ELF-1 (cell line): ENCODE measurements at regions not wholly inside any gene's neighbourhood (a gene's known extent, or its start where the extent isn't known, plus 50 kb on each side); places are given as distances from the start of the nearest gene placed in this dataset.
A peak's percentile ranks its signal among the peaks of the same experiment; 100 is the strongest.

Source experiments
- DNase-seq: peaks from one replicate; pipeline ENCODE4 v3.0.0-alpha.2; 2016; ENCODE audit warnings: low read depth, low spot score

GRCh38 chr15:35693886-35694285 lies 147.9 kb upstream of the DPH6 start:
- no peak for DNase-seq

DNA sequence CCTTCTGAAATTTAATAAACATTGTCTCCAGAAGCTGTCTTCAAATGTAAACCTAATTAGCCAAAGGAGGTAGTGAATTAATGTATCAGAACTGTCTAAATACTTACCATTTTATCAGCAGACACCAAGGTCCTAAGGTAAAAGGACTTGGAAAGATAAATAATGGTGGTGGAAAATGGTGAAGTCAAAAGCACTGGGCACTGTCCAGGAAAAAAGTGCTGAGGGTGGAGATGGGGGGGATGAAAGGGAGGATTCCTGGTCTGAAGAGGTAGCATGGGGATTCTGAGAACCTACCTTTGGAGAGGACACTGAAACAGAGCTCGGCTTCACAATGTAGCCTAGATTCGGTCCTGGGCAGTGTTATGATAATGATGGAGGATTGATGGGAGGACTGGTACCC lies 149.0 kb upstream of the DPH6 start:
- DNase-seq, result no peak

- DNase-seq, result peak; percentile 49
Observed at GRCh38 chr15:35696767-35697231, 150.8 kb upstream of the DPH6 start.

- peak; percentile 48 for DNase-seq
Observed at GRCh38 chr15:35697549-35698299, 151.8 kb upstream of the DPH6 start.

GRCh38 chr15:35698331-35698730 lies 152.4 kb upstream of the DPH6 start:
- no peak for DNase-seq

DNA sequence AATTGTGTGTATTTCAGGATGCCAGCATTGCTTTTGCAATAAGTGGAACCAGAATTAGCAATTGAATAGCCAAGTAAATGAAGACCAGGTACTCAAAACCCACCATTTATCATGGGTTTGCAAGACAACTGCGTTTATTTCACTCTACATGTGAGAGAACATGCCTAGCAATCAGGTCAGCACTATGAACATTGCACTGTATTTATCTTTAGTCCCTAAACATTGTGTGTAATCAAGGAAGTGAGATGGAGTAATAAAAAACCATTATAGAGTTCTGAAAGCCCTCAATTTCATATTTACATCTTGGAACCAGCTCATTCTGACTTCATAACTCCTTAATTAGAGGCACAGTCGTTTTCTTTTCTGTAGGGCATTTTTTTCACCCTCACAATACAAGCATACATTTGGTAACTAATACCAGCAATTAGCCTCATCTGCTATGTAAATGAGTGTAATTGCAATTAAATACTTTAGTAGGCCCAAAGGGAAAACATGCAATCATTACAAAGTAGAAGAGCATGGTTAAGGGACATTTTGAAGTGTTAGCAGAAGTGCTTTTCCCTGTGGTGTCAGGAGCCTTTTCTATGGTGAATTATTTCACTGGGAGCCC lies 153.1 kb upstream of the DPH6 start:
- no peak for DNase-seq

- peak; percentile 52 for DNase-seq
Observed at GRCh38 chr15:35700091-35700593, 154.2 kb upstream of the DPH6 start.

DNA sequence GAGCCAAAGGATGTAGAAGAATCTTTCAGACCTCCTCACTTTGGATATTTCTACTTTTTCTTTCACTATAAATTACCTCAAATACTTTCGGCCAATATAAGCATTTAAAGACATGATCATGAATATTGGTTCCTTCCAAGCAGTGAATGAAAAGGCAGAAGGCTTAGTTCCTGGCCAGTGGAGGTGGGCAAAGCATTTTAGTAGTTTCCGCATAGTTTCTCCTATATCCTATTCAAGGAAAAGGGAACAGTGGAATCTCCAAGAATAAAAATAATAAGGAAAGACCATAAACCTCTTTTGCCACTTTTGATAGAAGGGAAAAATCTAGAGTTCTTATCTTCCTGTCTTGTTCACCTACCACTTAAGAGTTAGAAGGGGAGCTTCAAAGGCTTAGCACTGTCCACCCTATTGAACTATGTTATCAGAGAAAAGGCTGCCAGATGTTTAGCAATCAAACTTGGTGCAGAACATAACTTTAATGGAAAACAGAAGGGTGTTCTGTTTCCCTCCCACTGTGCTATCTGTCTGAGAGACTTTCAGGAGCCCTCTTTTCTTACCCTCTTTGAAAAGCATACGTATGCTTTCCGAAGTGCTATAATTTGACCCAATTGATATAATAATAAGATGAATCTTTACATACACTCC lies 155.6 kb upstream of the DPH6 start:
- no peak for DNase-seq

- DNase-seq, result no peak
Observed at GRCh38 chr15:35702946-35703495, 157.1 kb upstream of the DPH6 start.

GRCh38 chr15:35705030-35705883 lies 159.3 kb upstream of the DPH6 start:
- DNase-seq, result no peak

DNA sequence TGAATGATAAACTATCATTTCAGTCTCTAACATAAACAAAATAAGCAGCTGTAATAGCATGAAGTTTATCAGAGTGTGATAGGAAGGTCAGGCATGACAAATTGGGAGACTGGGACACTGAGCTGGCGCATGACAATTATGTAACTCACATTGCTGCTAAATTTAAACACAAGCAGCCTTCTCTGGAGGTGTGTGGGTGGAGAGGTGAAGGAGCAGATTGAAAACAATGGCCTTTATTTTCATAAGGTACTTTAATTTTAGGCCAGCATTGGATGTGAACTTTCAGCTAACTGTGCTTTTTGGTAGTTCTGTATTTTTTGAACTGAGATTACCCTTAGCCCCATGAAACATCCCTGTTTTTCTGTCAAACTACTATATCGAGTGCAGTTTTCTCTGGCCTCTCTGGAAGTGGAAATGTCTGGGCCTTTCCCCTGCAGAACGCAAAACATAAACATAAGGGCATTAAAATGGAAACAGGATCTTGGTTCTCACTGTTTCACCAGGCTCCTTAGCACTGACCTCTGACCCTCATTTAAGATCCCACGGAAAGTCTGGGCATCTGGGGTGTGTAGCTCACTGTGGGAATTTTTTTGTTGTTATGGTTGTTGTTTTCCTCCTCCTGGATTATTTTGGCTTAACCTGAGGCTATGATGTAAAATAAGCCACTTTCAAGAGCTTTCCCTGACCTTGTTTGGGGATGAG lies 160.1 kb upstream of the DPH6 start:
- peak; percentile 26 for DNase-seq

DNA sequence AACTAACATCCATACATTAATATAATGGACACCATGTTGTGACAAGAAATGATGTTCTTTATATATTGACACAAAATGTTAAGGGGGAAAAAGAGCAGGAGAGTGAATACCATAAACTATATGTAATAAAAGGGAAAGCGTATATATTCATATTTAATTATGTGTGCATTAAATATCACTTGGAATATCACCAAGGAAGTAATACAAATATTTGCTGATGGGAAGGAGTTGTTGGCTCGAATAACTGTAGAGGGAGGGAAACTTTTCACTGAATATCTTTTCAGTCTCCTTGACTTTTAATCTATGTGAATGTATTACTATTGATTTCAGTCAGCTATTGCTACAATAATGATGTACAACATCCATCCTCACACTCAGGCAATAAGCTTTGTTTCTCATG lies 167.0 kb upstream of the DPH6 start:
- no peak for DNase-seq

DNA sequence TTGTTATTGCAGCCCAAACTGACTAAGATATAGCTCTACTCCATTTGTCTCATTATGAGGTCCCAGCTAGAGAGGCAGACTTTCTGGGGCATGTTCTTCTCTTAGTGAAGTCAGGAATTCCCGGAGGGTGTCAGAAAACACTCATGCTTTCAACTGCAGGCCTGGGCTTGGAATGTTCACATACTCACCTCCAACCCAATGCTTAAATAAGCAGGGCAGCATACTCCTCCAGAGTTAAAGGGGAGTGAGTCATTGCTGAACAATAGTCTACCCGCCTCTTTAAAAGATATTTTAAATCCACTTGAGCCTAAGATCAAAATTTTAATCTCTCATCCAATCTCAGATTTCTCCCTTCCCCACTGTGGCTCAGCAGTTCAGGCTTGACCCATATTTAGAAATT lies 167.8 kb upstream of the DPH6 start:
- no peak for DNase-seq

DNA sequence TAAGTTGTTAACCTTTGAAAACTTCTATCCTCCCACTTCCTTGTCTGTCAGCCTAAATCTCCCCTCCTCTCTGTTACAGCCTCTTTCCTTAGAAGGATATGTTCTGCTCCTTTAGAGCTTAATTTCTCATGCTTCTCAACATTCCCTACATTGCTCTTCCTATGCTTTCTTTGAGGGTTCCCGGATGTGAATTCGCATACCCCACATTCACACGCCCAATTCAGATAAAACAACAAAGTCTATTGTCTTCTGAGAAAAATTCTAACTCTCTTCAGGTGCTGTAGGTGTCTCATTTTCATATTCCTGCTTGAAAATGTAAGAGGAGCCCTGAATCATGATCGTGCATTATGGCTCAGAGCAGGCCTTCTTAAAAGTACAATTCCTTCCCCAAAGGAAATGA lies 171.8 kb upstream of the DPH6 start:
- DNase-seq, result no peak

DNA sequence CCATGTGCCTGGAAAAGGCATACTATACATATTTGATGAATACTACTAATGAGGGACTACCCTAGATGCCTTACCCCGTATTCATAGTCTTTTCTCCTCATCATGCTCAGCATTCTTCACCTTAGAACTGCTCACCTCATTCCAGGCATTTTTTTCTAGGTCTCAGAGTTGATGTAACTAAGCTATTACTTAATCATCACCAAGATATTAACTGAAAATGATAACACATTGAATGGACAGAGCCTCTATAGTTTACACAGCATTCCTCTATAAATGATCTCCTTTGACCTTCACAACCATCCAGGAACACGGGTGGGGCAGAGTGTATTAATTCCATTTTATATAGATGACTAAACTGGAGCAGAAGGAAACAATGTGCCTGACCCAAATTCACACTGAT lies 174.1 kb upstream of the DPH6 start:
- no peak for DNase-seq

- no peak for DNase-seq
Observed at GRCh38 chr15:35720984-35721383, 175.0 kb upstream of the DPH6 start.

- DNase-seq, result no peak
Observed at GRCh38 chr15:35721751-35722150, 175.8 kb upstream of the DPH6 start.

- DNase-seq, result no peak
Observed at GRCh38 chr15:35722501-35722900, 176.5 kb upstream of the DPH6 start.

- no peak for DNase-seq
Observed at GRCh38 chr15:35723120-35723847, 177.3 kb upstream of the DPH6 start.

- no peak for DNase-seq
Observed at GRCh38 chr15:35723852-35724251, 177.9 kb upstream of the DPH6 start.
